ENCODE measurements at regions not wholly inside any gene's neighbourhood (a gene's known extent, or its start where the extent isn't known, plus 50 kb on each side); places are given as distances from the start of the nearest gene placed in this dataset.

GRCh38 chr3:73187328-73187727 lies 125.9 kb downstream of the EBLN2 start:
- TF ChIP-seq CTCF (IDR thresholded peaks at IDR 0.05; ENCODE audit: insufficient read depth, low read length, poor library complexity, severe bottlenecking), result no peak
- no peak for TF ChIP-seq EZH2phosphoT487 (conservative IDR thresholded peaks at IDR 0.05; ENCODE audit: low read length)
